ENCODE measurements at regions not wholly inside any gene's neighbourhood (a gene's known extent, or its start where the extent isn't known, plus 50 kb on each side); places are given as distances from the start of the nearest gene placed in this dataset.

- Histone ChIP-seq H3K36me3 (no peaks in the 10 kb centered on the region), H3K27ac (no peak overlapping the region), H3K27me3 (no peaks in the 10 kb centered on the region), H3K4me3 (no peak overlapping the region), H3K9me3 (no peaks in the 10 kb centered on the region), H3K4me1 (no peaks in the 10 kb centered on the region)
- 71 to 90% methylated on average over 5 to 7 of the region's 7 CpGs for WGBS, 2 donors
- DNase-seq = no peak
- intact Hi-C loops (cut with DNase I) = no loop called here
- TF ChIP-seq POLR2A (IDR thresholded peaks at IDR 0.05) = no peak
Observed at GRCh38 chr10:130661419-130661818, 525.2 kb downstream of the GLRX3 start.

- 79 to 84% methylated on average over 13 of the region's 13 CpGs for WGBS, 2 donors
- no peak for DNase-seq
- H3K9me3 ChIP-seq = no peaks in the 10 kb centered on the region
- TF ChIP-seq POLR2A (IDR thresholded peaks at IDR 0.05) = no peak
- TF ChIP-seq, protein P1, sequence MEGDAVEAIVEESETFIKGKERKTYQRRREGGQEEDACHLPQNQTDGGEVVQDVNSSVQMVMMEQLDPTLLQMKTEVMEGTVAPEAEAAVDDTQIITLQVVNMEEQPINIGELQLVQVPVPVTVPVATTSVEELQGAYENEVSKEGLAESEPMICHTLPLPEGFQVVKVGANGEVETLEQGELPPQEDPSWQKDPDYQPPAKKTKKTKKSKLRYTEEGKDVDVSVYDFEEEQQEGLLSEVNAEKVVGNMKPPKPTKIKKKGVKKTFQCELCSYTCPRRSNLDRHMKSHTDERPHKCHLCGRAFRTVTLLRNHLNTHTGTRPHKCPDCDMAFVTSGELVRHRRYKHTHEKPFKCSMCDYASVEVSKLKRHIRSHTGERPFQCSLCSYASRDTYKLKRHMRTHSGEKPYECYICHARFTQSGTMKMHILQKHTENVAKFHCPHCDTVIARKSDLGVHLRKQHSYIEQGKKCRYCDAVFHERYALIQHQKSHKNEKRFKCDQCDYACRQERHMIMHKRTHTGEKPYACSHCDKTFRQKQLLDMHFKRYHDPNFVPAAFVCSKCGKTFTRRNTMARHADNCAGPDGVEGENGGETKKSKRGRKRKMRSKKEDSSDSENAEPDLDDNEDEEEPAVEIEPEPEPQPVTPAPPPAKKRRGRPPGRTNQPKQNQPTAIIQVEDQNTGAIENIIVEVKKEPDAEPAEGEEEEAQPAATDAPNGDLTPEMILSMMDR (IDR thresholded peaks at IDR 0.05) = no peak
- no peak overlapping the region for H3K4me3 ChIP-seq
- H3K27ac ChIP-seq = no peak overlapping the region
- no peaks in the 10 kb centered on the region for H3K4me1 ChIP-seq
- H3K27me3 ChIP-seq = no peaks in the 10 kb centered on the region
- H3K36me3 ChIP-seq = no peaks in the 10 kb centered on the region
- intact Hi-C loops (cut with DNase I) = no loop called here
Observed at GRCh38 chr10:130662775-130663174, 526.6 kb downstream of the GLRX3 start.

DNA sequence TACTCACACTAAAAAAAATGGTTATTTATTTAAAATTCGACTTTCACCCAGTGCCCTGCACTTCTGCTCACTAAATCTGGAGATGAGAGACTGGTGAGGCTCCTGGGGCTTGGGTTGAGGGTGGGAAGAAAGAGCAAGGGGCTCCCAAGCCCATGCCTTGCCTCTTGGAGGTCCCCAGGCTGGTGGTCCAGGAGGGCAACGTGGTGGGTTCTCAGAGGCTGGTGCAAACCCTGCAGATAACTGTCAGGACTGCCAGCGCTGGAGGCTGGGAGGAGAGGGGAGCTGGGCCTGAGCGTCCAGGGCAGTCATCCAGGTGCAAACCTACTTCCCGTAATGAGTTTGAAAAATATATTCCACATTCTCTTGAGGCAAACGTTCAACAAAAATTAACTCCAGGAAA lies 528.3 kb downstream of the GLRX3 start:
- no peak for DNase-seq
- Histone ChIP-seq H3K36me3 (no peaks in the 10 kb centered on the region), H3K4me3 (no peak overlapping the region), H3K27me3 (no peaks in the 10 kb centered on the region), H3K9me3 (no peaks in the 10 kb centered on the region), H3K27ac (no peak overlapping the region), H3K4me1 (no peaks in the 10 kb centered on the region)
- no peak for TF ChIP-seq POLR2A (IDR thresholded peaks at IDR 0.05)
- TF ChIP-seq, protein P1 (IDR thresholded peaks at IDR 0.05) = no peak
- WGBS, 2 donors = 29 to 38% methylated on average over 3 to 4 of the region's 6 CpGs
- intact Hi-C loops (cut with DNase I) = no loop called here

- TF ChIP-seq, protein P1 (IDR thresholded peaks at IDR 0.05) = no peak
- no peak for TF ChIP-seq POLR2A (IDR thresholded peaks at IDR 0.05)
- Histone ChIP-seq H3K4me3 (no peak overlapping the region), H3K9me3 (no peaks in the 10 kb centered on the region), H3K4me1 (no peaks in the 10 kb centered on the region), H3K36me3 (no peaks in the 10 kb centered on the region), H3K27ac (no peak overlapping the region), H3K27me3 (no peaks in the 10 kb centered on the region)
- intact Hi-C loops (cut with DNase I) = no loop called here
- 83 to 84% methylated on average over 9 of the region's 9 CpGs for WGBS, 2 donors
- DNase-seq = no peak
Observed at GRCh38 chr10:130666215-130666614, 530.0 kb downstream of the GLRX3 start.

GRCh38 chr10:130686689-130687300 lies 550.6 kb downstream of the GLRX3 start:
- H3K27me3 ChIP-seq = no peaks in the 10 kb centered on the region
- intact Hi-C loops (cut with DNase I) = no loop called here
- H3K4me3 ChIP-seq = no peak overlapping the region
- H3K36me3 ChIP-seq = no peaks in the 10 kb centered on the region
- WGBS, 2 donors = 26 to 28% methylated on average over 6 of the region's 6 CpGs
- TF ChIP-seq, protein P1 (IDR thresholded peaks at IDR 0.05) = peak in 4 of 6 experiments; percentile 27 to 59 (median 39)
- TF ChIP-seq POLR2A (IDR thresholded peaks at IDR 0.05) = no peak
- no peaks in the 10 kb centered on the region for H3K4me1 ChIP-seq
- no peak for DNase-seq
- H3K27ac ChIP-seq = no peak overlapping the region
- H3K9me3 ChIP-seq = no peaks in the 10 kb centered on the region

DNA sequence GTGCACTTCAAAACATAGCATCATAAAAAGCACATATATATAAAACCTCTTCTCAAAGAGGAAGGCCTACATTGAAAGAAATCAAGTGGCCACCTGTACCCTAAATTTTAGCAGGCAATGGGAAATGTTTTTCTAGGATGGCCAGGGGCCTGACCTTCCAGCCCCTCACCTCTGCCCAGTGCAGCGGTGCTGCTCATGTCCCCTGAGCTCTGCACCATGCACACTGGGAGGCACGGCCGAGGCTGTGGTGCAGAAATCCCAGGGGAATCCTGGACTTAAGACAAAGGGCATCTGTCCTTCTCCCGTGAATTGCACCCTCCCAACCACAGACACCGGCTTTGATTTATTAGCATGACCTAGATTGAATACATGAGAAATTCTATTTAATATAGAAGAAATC lies 551.4 kb downstream of the GLRX3 start:
- WGBS, 2 donors = 54 to 73% methylated on average over 3 to 5 of the region's 5 CpGs
- DNase-seq = no peak
- H3K27ac ChIP-seq = no peak overlapping the region
- no peaks in the 10 kb centered on the region for H3K4me1 ChIP-seq
- TF ChIP-seq, protein P1 (IDR thresholded peaks at IDR 0.05) = no peak
- TF ChIP-seq POLR2A (IDR thresholded peaks at IDR 0.05) = no peak
- H3K36me3 ChIP-seq = no peaks in the 10 kb centered on the region
- no peaks in the 10 kb centered on the region for H3K27me3 ChIP-seq
- H3K9me3 ChIP-seq = no peaks in the 10 kb centered on the region
- intact Hi-C loops (cut with DNase I) = no loop called here
- H3K4me3 ChIP-seq = no peak overlapping the region
